Islet precursor cell (in vitro differentiated cells): ENCODE measurements at regions not wholly inside any gene's neighbourhood (a gene's known extent, or its start where the extent isn't known, plus 50 kb on each side); places are given as distances from the start of the nearest gene placed in this dataset.
A peak's percentile ranks its signal among the peaks of the same experiment; 100 is the strongest.
"Not testable (repeated sequence)": the region's sequence is repeated elsewhere in the genome, so short reads cannot be mapped to it uniquely, and the experiment has no call there.

ENCODE experiments used
- DNase-seq: peaks from one replicate; pipeline ENCODE4 v3.0.0-alpha.2; 2018

DNA sequence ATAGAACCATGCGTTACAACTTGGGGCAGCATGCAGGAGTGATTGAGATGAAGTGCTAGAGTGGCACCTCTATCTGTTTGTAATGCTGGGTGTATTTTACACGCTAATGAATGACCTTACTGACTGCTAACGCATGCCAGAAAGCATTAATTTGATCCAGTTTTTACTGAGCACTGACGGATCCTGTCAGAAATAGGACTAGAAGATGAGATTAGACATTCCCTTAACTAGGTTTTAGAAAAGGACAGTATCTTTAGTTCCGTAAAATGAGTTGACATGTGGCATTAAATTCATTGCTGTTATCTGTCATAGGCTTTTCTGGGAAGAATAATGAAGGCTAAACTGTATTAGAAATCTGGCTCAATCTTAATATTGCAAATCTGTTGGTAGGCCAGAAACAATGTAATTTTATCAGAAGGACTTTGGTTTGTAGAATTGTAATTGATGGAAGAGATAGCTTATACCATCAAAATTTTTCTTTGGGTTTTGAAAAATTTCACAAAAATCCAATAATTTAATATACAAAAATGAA lies 140.4 kb upstream of the WDFY3 start:
- DNase-seq, result no peak

DNA sequence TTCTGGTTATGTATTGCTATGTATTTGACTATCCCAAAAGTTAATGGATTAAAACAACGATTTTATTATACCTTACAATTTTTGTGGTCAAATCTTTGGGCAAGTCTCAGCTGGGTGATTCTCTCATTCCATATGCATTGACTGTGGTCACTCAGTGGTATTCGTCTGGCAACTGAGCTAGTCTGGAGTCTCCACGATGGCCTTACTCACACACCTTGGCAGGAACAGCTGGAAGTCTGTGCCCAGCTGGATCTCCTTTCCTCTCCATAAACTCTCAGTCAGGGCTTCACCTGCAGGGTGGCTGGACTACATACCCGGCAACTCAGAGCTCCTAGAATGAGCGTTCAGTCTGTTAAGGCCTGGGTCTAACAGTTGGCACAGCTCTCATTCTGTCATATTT lies 141.1 kb upstream of the WDFY3 start:
- DNase-seq, result no peak

DNA sequence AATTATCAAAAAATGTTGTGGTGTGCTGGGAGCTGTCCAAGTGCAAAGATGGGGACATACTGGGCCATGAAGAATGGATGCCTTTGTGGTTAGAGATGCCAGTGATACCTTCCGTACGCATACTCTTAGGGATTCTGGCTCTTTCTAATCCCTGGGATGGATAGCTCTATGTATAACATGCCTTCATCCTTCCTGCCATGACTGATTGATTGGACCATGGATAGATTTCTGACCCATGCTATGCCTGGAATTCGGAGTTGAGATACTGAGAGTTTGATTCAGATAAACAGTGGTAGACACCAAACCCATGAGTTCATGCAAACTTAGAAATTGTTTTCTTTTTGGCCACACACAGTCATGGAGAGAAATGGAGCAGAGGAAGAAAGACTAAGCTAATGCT lies 147.2 kb upstream of the WDFY3 start:
- no peak for DNase-seq

DNA sequence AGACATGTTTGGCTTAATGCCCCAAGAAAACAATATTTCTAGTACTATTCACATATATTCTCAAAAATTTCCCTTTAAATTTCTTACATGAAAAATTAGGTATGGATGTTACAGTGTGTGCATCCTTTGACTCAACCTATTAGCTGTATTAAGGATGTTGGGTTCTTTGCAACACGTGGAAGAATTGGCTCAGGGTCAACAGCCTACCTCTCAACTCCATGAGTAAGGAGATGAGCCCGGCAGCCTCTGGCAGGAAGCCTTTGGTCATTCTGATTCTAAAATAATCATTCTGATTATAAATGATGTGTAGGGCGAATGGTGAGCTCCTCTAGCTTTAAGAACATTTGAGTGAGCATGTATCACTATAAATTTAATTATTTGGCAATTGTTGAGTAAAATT lies 148.0 kb upstream of the WDFY3 start:
- no peak for DNase-seq

DNA sequence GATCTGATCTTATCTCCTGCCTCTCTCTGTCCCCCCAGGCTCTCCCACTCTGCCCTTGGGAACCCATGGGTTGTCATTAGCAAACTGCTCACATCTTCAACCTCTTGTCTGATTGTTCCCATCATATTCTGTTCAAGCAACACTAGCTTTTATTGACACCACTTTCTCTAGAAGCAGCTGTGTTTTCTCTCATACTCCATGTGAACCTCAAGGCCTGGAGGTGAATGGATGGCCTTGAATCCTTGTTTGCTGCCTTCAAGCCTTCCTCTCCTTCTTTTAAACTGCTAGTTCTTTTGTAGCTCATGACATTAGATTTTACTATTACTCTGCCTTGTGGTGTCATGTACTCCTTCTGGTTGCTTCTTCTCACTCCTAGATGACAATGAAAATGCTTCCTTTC lies 149.5 kb upstream of the WDFY3 start:
- no peak for DNase-seq

DNA sequence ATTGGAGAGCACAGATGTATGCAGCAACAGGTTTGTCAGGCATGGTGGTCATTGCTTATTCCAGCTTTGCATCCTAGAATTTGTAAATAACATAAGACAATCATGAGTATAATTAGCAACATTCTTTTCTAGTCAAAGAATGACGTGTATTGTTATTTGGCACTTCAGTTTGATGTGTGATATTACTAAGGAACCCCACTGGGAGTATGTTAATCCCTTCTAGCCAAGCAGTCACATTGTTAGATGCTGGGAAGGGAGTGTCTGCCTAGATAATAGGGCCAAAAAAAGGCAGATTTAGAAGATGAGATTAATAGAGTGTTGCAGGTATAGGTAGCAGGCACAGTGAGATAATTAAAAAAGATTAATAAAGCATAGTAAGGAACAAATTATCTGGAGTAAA lies 159.2 kb upstream of the WDFY3 start:
- DNase-seq, result no peak

DNA sequence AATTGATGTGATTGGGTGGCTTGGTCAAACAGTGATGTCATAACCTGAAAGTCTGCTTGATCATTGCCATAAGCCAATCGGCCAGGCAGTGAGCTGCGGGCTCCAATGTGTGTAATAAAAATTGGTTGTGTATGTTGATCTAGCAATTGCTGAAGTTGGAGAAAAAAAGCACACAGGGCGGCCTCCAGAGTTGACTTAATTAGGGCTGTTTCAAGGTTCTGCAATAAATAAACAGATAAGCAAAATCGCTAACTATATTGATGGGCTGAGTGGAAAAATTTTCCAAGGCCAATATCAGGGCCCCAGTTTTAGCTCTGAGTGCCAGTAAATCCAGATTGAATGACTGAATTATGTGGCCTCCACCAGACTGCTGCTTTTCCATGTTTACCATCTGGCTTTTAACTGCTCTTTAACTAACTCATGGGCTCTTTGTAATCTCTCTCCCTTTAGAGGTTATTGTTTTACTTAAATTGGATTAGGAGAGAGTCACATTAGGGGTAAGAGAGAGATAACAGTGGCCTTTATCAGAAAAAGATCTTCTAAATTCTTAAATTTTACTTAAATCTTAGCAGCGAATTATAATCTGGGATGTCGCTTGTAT lies 160.6 kb upstream of the WDFY3 start:
- DNase-seq, result no peak

DNA sequence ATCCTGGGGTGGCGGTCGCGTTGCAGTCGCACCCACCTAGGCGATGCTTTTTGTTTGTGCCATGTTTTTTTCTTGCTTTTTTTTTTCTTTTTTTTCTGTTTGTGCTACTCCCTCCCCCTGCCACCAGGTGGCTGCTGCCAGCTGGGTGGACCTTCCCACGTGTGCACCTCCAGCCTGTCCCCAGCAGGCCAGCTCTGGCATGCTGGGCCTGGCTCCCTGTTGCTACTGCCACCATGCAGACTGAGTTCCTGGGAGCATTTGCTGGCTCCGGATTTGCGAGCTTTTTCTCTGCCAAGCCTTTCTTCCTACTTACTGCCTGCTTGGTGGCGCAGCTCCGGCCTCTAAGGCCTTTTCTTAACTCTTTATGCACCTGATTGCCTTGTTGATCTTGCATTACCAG lies 161.2 kb upstream of the WDFY3 start:
- DNase-seq, result peak; percentile 88

DNA sequence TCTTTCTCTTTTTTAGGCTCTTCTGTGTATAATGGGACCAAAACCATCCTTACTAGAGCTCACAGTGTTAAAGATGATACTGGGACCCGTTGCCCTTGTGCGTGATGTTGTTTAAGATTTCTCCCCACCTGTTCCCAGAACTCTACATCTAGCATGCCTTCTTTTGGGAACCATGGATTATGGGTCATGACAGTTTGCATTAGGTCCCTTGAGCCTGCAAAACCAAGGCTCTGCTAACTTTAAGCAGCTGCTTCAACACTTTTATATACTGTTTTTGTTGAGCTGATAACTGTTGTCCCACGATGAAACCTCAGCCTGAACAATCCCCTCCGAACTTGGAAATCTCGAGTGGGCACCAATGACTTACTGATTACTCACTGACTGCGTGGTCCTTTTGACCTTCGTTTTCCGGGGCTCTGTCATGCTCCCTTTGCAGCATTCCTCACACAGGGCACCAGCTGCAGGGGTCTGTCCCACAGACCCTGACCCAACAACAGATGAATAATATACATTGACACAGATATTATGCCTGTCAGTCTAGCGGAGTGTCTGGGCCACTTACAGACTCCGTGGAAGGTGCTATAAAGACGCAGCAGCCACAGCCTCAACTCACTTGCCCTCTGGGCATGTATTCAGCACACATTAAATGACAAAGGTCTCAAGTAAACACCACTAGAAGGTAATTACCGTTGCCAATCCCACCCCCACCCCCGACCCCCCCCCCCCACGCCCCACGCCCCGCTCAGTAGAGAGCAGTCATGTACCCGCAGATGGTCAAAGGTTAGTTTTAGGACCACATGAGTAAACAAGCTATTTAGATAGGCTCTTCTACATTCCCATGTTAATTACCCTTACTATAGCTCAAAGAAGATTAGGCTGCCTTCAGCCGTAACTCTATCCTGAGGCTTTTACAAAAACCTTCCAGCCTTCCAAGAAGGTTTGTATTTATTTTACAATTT lies 162.0 kb upstream of the WDFY3 start:
- peak; percentile 69 for DNase-seq

DNA sequence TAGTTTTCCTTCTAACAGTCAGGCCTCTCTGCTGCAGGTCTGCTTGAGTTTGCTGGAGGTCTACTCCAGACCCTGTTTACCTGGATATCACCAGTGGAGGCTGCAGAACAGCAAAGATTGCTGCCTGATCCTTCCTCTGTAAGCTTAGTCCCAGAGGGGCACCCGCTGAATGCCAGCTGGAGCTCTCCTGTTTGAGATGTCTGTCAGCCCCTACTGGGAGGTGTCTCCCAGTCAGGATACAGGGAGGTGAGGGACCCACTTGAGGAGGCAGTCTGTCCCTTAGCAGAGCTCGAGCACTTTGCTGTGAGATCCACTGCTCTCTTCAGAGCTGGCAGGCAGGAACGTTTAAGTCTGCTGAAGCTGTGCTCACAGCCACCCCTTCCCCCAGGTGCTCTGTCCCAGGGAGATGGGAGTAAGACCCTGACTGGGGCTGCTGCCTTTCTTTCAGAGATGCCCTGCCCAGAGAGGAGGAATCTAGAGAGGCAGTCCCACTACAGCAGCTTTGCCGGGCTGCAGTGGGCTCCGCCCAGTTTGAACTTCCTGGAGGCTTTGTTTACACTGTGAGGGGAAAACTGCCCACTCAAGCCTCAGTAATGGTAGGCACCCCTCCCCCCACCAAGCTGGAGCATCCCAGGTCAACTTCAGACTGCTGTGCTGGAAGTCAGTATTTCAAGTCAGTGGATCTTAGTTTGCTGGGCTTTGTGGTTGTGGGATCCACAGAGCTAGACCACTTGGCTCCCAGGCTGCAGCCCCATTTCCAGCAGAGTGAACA lies 163.1 kb upstream of the WDFY3 start:
- DNase-seq, result peak; percentile 83

DNA sequence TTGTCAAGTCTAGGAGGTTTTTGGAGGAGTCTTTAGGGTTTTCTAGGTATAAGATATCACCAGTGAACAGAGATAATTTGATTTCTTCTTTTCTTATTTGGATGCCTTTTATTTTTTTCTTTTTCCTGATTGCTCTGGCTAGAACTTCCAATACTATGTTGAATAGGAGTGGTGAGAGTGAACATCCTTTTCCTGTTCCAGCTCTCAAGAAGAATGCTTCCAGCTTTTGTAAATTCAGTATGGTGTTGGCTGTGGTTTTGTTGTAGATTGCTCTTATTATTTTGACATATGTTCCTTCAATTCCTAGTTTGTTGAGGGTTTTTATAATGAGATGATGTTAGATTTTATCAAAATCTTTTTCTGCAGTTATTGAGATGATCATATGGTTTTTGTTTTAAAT lies 165.6 kb upstream of the WDFY3 start:
- no peak for DNase-seq

DNA sequence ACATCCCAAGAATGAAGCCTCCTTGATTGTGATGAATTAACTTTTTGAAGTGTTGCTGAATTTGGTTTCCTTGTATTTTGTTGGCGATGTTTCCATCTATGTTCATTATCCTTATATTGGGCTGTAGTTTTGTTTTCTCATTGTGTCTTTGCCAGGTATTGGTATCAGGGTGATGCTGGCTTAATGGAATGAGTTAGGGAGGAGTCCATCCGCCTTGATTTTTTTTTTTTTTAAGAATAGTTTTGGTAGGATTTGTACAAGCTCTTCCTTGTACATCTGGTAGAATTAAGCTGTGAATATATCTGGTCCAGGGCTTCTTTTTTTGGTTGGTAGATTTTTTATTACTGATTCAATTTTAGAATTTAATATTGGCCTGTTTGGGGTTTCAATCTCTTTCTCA lies 166.1 kb upstream of the WDFY3 start:
- DNase-seq, result no peak

DNA sequence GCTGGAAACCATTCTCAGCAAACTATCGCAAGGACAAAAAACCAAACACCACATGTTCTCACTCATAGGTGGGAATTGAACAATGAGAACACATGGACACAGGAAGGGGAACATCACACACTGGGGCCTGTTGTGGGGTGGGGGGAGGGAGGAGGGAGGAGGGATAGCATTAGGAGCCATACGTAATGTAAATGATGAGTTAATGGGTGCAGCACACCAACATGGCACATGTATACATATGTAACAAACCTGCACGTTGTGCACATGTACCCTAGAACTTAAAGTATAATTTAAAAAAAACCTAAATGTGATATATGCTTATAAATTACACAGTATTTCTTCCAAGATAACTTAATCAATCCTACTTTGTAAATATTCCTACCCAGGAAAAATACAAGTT lies 173.3 kb upstream of the WDFY3 start:
- DNase-seq, result not testable (repeated sequence)

DNA sequence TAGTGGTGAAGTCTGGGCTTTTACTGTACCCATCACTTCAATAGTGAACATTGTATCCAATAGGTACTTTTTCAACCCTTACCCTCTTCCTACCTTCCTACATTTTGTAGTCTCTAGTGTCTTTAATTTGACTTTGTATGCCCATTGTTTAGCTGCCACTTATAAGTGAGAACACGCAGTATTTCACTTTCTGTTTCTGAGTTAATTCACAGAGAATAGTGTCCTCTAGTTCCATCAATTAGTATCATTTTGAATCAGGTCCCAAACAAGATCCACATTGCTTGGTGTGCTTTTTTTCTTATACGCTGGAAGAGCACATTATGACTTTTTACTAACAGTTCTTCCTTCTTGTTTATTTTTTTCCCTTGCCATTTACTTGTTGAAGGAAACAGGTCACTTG lies 176.0 kb upstream of the WDFY3 start:
- DNase-seq, result no peak

DNA sequence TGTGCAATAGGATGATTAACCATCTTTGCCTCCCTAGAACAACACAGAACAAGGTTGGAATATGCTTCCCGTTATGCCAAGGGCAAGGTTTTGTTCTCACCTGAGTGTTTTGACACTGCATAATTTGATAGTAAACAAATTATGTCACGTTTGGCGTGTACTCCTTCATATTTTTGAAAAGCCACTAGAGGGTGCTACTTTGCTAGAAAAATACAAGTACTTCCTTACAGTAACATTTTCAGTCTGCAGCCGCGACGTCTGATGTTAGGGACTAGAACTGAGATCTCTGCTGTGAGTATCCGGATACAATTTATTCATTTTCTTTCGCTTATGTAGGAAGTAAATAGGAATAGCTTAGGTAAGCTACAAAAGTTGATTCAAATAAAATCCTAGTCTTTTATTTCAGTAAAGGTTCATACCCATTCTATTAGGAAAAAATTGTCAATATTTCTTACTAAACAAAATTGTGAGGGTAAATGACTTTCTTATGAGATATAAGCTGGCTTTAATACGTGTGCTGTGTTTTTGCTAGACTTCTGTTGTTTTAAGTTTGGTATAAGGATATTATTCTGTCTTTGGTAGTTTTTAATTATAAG lies 181.1 kb upstream of the WDFY3 start:
- DNase-seq, result peak; percentile 58

DNA sequence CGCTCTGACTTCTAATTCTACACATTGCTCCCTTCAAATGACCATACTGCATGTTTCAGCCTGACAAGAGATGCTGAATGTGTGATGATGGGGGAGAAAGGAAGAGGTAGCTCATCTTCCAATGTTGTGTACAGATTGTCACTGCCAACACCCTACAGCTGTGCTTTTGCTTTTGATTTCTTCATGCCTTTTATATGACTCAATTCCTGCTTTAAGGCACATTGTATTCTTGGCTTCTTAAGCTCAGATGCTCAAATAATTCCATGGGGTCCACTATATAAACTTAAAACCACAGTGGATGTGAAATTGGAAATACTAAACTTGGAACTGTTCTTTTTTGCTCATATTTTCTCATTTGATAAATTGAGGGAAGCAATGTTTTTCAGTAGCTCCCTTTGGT lies 183.2 kb upstream of the WDFY3 start:
- DNase-seq, result no peak

DNA sequence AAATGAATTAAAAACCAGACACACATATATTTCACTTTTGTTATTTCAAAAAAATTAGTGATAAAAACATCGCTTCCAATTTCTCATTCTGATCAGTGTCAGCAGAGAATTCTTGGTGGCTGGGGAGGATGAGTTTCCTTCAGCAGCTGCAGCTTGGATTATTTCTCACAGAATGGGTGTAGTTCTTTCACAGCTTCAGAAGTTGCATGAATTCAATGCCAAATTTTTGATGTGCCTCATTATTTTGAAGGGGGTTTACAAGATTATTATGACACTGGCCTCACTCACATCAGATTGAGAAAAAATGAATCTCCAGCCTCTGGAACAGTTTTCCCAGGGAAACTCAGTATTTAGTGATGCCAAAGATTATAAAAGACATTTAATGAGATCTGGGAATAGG lies 184.9 kb upstream of the WDFY3 start:
- DNase-seq, result no peak

DNA sequence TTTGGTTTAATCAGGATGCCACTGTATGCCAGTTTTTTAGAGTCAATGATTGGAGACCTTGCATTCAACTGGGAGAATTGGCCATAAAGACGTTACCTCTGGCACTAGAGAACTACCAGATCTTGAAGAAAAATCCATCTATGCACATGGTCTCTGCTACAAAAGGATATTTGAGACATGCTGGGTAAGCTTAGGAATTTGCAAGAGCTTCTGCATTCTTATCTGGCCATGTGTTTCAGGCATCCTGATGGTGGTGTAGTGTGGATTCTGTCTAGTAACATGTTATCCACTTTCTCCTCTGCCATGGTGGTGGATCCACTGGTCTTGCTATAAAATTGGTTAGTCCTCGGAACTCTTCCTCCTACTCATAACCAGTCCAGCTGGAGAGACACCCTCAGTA lies 185.3 kb upstream of the WDFY3 start:
- DNase-seq, result no peak

DNA sequence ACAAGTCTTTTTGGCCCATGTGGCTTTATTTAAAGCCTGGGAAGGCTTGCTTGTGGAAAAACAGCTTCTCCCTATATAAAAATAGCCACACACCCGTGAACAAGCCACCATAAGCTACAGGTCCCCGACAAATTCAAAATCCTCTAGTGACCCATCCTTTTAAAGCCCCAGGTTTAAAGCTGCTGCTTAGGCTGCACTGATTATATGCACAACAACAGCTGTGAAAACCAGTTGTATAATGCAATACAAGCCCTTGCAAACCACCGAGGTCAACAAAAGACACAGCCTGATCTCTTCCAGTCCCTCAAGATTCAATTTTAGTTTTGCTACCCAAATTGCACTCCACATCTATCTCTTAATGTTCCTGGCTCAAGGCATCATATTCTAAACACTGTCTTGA lies 186.0 kb upstream of the WDFY3 start:
- DNase-seq, result no peak

DNA sequence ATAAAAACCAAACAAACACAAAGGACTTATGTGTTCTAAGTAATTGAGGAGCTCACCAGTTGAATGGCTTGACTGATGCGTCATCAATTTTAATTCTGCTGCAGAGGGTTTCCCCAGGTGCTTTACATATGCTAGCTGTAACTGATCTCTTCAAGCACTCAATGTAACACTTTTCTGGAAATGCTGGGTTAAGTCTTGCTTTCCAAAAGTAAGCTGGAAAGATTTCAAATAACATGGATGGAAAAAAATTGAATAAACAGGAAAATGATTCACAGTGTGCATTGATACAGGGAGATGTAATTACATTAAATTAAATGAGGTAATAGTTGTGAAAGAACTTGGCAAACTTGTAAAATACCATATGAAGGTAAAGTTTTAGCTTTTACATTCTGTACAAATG lies 186.7 kb upstream of the WDFY3 start:
- no peak for DNase-seq

DNA sequence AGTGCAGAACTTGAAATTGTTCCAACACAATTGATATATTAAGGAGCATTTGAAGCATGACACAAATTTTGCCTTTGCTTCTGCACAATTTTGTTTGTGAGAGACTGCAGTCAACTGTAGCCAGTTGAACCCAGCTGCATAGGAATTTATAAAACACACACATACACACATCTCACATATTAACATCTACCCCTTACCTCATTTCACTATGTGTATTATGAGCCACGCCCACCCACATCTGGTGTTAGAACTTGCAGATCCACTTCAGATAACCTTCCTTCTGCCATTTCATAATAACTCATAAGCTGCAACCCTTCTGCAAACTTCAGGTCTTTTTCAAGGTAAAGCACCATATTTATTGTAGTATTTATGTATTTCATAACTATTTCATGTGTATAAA lies 188.1 kb upstream of the WDFY3 start:
- no peak for DNase-seq

DNA sequence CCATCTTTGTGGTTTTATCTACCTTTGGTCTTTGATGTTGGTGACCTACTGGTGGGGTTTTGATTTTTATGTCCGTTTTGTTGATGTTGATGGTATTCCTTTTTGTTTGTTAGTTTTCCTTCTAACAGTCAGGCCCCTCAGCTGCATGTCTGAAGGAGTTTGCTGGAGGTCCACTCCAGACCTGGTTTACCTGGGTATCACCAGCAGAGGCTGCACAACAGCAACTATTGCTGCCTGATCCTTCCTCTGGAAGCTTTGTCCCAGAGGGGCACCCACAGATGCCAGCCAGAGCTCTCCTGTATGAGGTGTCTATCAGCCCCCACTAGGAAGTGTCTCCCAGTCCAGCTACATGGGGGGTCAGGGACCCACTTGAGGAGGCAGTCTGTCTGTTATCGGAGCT lies 199.3 kb upstream of the WDFY3 start:
- DNase-seq, result no peak

DNA sequence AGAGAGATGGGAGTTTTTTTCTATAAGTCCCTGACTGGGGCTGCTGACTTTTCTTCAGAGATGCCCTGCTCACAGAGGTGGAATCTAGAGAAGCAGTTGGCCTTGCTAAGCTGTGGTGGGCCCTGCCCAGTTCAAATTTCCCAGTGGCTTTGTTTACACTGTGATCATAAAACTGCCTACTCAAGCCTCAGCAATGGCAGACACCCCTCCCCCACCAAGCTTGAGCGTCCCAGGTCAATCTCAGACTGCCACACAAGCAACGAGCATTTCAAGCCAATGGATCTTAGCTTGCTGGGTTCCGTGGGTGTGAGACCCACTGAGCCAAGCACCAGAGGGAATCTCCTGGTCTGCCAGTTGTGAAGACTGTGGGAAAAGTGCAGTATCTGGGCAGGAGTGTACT lies 199.8 kb upstream of the WDFY3 start:
- peak; percentile 57 for DNase-seq
